ENCODE measurements at regions not wholly inside any gene's neighbourhood (a gene's known extent, or its start where the extent isn't known, plus 50 kb on each side); places are given as distances from the start of the nearest gene placed in this dataset.

DNA sequence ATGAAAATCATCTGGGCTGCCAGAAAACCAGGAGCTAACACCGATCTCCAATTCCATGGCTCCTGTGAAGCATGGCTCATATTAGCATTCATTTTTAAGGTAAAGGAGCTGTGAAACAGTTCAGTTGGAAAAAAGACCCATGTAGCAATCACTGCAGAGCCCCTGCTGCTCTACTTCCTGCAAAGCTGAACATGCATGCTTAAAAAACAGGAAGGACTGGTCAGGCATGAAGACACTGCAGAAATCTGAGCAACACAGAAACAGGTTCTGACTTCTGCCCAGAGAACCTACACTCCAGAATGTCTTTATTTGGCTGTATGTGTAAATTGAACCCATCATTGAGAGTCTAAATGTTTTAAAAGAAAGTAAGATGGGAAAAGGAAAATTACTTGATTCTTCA is 950.6 kb downstream of the DCDC2C start:
- H3K4me3 ChIP-seq (ENCODE audit: low read depth, low read length), result no peak overlapping the region
- H3K36me3 ChIP-seq (replicated peaks), result no peaks in the 10 kb centered on the region
- DNase-seq, result no peak
- in situ Hi-C loops (cut with HindIII; ENCODE audit: low pct_ligation_motif_present, low sequenced_read_pairs), result no loop called here
- H3K27me3 ChIP-seq (replicated peaks), result no peaks in the 10 kb centered on the region
- H3K27ac ChIP-seq, result no peak overlapping the region
- TF ChIP-seq, protein P1, sequence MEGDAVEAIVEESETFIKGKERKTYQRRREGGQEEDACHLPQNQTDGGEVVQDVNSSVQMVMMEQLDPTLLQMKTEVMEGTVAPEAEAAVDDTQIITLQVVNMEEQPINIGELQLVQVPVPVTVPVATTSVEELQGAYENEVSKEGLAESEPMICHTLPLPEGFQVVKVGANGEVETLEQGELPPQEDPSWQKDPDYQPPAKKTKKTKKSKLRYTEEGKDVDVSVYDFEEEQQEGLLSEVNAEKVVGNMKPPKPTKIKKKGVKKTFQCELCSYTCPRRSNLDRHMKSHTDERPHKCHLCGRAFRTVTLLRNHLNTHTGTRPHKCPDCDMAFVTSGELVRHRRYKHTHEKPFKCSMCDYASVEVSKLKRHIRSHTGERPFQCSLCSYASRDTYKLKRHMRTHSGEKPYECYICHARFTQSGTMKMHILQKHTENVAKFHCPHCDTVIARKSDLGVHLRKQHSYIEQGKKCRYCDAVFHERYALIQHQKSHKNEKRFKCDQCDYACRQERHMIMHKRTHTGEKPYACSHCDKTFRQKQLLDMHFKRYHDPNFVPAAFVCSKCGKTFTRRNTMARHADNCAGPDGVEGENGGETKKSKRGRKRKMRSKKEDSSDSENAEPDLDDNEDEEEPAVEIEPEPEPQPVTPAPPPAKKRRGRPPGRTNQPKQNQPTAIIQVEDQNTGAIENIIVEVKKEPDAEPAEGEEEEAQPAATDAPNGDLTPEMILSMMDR (IDR thresholded peaks at IDR 0.05; ENCODE audit: low read depth, low read length, missing control alignments), result no peak

DNA sequence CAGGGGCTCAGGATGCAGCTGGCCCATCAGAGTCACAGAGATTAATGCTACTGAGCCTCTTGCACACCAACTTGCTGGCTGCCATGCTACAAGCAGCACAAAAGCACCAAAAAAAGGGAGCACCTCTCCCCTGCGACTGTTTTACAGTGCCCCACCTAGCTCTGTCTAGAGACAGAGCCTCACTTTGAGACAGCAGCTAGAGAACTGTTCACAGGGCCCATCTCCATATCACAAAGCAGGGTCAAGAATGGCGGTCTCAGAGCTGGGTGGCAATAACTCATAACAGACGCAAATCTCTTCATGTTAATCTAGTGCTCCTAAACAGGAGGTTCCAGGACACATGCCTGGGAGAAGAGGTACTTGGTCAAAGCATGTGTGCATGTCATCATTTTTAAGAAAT is 953.0 kb downstream of the DCDC2C start:
- no peak overlapping the region for H3K4me3 ChIP-seq (ENCODE audit: low read depth, low read length)

DNA sequence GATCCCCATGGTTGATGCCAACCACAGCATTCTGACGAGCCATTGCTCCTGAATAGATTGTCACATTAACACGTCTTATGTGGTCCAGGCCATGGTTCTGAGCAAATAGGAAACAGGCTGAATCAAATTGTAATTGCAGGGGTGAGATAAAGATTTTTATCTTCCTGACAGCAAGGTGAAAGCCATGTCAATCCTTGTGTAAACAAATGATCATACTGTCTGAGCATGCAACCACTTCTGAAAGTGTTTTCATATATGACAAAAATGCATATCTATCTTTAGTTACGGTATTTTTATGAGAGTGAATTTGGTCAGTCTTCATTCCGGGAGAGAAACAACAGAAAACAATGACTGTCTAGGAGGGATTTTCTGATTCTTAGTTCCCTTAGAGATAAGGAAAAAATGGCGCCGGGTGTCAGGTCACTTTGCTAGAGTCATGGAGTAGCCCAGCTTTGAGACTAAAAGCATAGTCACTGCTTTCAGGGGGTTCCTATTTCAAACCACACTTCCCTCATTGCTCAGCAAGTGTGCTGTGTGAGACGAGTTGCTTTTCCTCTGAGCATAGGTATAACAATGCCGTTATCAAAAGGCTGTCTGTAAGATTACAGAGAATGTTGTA is 958.9 kb downstream of the DCDC2C start:
- in situ Hi-C loops (cut with HindIII; ENCODE audit: low pct_ligation_motif_present, low sequenced_read_pairs), result no loop called here
- no peaks in the 10 kb centered on the region for H3K36me3 ChIP-seq (replicated peaks)
- H3K27me3 ChIP-seq (replicated peaks), result no peaks in the 10 kb centered on the region
- H3K27ac ChIP-seq, result peak overlapping the region; percentile 84
- DNase-seq, result peak; percentile 88
- TF ChIP-seq, protein P1 (IDR thresholded peaks at IDR 0.05; ENCODE audit: low read depth, low read length, missing control alignments), result no peak
- H3K4me3 ChIP-seq (ENCODE audit: low read depth, low read length), result no peak overlapping the region

More for the DNA sequence above, 953.0 kb downstream of the DCDC2C start:
- no peaks in the 10 kb centered on the region for H3K27me3 ChIP-seq (replicated peaks)
- no peak for DNase-seq
- no peaks in the 10 kb centered on the region for H3K36me3 ChIP-seq (replicated peaks)
- no peak overlapping the region for H3K27ac ChIP-seq
- in situ Hi-C loops (cut with HindIII; ENCODE audit: low pct_ligation_motif_present, low sequenced_read_pairs), result no loop called here
- TF ChIP-seq, protein P1 (IDR thresholded peaks at IDR 0.05; ENCODE audit: low read depth, low read length, missing control alignments), result no peak

DNA sequence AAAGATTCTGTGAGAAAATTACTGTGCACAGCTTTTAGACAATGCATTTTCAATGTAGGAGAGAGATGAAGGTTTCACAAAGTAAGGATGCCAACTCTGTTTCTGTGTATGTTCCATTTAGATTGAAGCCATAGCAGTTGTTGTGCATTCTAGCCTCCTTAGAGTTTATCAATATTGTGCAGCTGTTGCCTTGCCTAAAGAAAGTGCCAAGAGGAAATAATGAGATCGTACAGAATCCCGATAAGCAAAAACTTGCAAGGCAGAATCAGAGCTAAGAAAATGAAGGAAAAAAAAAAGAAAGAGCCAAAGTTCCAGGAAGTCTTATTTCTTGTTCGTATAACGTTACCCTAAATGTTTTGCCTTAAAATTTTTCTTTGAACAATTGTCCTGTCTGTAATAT is 965.0 kb downstream of the DCDC2C start:
- no peak overlapping the region for H3K27ac ChIP-seq
- no peak for DNase-seq
- in situ Hi-C loops (cut with HindIII; ENCODE audit: low pct_ligation_motif_present, low sequenced_read_pairs), result no loop called here
- no peaks in the 10 kb centered on the region for H3K27me3 ChIP-seq (replicated peaks)
- TF ChIP-seq, protein P1 (IDR thresholded peaks at IDR 0.05; ENCODE audit: low read depth, low read length, missing control alignments), result no peak
- H3K4me3 ChIP-seq (ENCODE audit: low read depth, low read length), result no peak overlapping the region
- no peaks in the 10 kb centered on the region for H3K36me3 ChIP-seq (replicated peaks)

DNA sequence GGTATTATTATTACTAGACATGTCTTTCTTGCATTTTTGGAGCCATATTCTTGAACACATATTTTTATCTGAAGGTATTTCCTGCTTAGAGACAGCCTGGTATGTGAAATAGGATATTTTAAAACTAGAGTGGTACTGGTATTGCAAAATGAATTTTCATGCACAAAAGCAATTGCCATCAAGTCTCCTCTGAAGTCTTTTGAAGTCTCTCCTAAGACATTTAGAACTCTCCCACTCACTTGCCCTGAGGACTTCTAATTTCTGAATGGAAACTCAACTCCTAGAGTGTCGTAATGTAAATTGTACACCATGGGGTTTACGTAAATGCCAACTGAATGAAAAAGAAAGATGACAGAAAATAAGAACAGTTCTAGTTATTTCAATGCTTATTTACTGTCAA is 967.0 kb downstream of the DCDC2C start:
- Histone ChIP-seq H3K27ac (no peak overlapping the region), H3K4me3 (ENCODE audit: low read depth, low read length) (no peak overlapping the region), H3K36me3 (replicated peaks) (no peaks in the 10 kb centered on the region), H3K27me3 (replicated peaks) (no peaks in the 10 kb centered on the region)
- in situ Hi-C loops (cut with HindIII; ENCODE audit: low pct_ligation_motif_present, low sequenced_read_pairs), result no loop called here
- no peak for DNase-seq
- TF ChIP-seq, protein P1 (IDR thresholded peaks at IDR 0.05; ENCODE audit: low read depth, low read length, missing control alignments), result no peak

DNA sequence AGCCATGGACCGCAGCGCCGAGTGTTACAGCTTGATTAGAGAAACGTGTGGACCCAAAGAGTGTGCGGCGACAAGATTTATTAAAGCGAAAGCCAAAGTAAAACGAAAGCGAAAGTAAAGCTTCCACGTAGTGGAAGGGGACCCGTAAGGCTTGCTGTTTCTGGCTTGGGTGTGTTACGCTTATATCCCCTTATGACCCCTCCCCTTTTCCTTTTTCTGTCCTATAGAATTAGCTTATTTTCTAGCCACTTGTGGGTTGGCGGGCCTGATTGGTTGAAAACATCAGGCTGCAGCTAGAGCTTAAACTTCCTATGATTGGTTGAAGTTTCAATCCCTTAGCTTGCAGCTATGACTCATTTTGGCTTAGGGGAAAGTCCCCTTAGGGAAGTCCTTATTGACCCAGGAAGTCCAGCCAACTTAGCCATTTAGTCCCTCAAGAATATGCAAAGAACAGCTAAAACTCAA is 969.7 kb downstream of the DCDC2C start:
- TF ChIP-seq, protein P1 (IDR thresholded peaks at IDR 0.05; ENCODE audit: low read depth, low read length, missing control alignments), result no peak
- Histone ChIP-seq H3K4me3 (ENCODE audit: low read depth, low read length) (no peak overlapping the region), H3K27ac (no peak overlapping the region), H3K27me3 (replicated peaks) (no peaks in the 10 kb centered on the region), H3K36me3 (replicated peaks) (no peaks in the 10 kb centered on the region)
- in situ Hi-C loops (cut with HindIII; ENCODE audit: low pct_ligation_motif_present, low sequenced_read_pairs), result no loop called here
- DNase-seq, result no peak
